ENCODE measurements at regions not wholly inside any gene's neighbourhood (a gene's known extent, or its start where the extent isn't known, plus 50 kb on each side); places are given as distances from the start of the nearest gene placed in this dataset.

GRCh38 chr15:95606551-95606950 is 723.9 kb upstream of the NR2F2 start:
- Histone ChIP-seq H3K4me1 (ENCODE audit: insufficient read depth, low read length) (no peaks in the 10 kb centered on the region; the same call in 1 of the 2 replicates), H3K36me3 (ENCODE audit: insufficient read depth, low read depth, low read length) (no peaks in the 10 kb centered on the region), H3K9me3 (ENCODE audit: insufficient read depth, low read depth, low read length) (no peaks in the 10 kb centered on the region), H3K9ac (ENCODE audit: low read depth, low read length) (no peak overlapping the region), H3K4me3 (ENCODE audit: low read length) (no peak overlapping the region), H3K27ac (ENCODE audit: low read length) (no peak overlapping the region), H3K27me3 (ENCODE audit: insufficient read depth, low read length) (no peaks in the 10 kb centered on the region)

GRCh38 chr15:95608371-95608770 is 722.1 kb upstream of the NR2F2 start:
- Histone ChIP-seq H3K9ac (ENCODE audit: low read depth, low read length) (no peak overlapping the region), H3K9me3 (ENCODE audit: insufficient read depth, low read depth, low read length) (no peaks in the 10 kb centered on the region), H3K27ac (ENCODE audit: low read length) (no peak overlapping the region), H3K36me3 (ENCODE audit: insufficient read depth, low read depth, low read length) (no peaks in the 10 kb centered on the region), H3K4me3 (ENCODE audit: low read length) (no peak overlapping the region), H3K4me1 (ENCODE audit: insufficient read depth, low read length) (no peaks in the 10 kb centered on the region; the same call in 1 of the 2 replicates), H3K27me3 (ENCODE audit: insufficient read depth, low read length) (no peaks in the 10 kb centered on the region)

GRCh38 chr15:95609096-95609495 is 721.4 kb upstream of the NR2F2 start:
- Histone ChIP-seq H3K4me1 (ENCODE audit: insufficient read depth, low read length) (no peaks in the 10 kb centered on the region), H3K9me3 (ENCODE audit: insufficient read depth, low read depth, low read length) (no peaks in the 10 kb centered on the region), H3K9ac (ENCODE audit: low read depth, low read length) (no peak overlapping the region), H3K36me3 (ENCODE audit: insufficient read depth, low read depth, low read length) (no peaks in the 10 kb centered on the region), H3K4me3 (ENCODE audit: low read length) (no peak overlapping the region), H3K27ac (ENCODE audit: low read length) (no peak overlapping the region), H3K27me3 (ENCODE audit: insufficient read depth, low read length) (no peaks in the 10 kb centered on the region)

GRCh38 chr15:95610945-95611344 is 719.6 kb upstream of the NR2F2 start:
- no peak overlapping the region for H3K9ac ChIP-seq (ENCODE audit: low read depth, low read length)
- no peaks in the 10 kb centered on the region for H3K4me1 ChIP-seq (ENCODE audit: insufficient read depth, low read length)
- H3K9me3 ChIP-seq (ENCODE audit: insufficient read depth, low read depth, low read length): no peaks in the 10 kb centered on the region
- H3K36me3 ChIP-seq (ENCODE audit: insufficient read depth, low read depth, low read length): no peaks in the 10 kb centered on the region
- H3K27ac ChIP-seq (ENCODE audit: low read length): no peak overlapping the region
- H3K27me3 ChIP-seq (ENCODE audit: insufficient read depth, low read length): no peaks in the 10 kb centered on the region
- H3K4me3 ChIP-seq (ENCODE audit: low read length): no peak overlapping the region

GRCh38 chr15:95615436-95615835 is 715.1 kb upstream of the NR2F2 start:
- no peak overlapping the region for H3K27ac ChIP-seq (ENCODE audit: low read length)
- no peak overlapping the region for H3K4me3 ChIP-seq (ENCODE audit: low read length)
- no peaks in the 10 kb centered on the region for H3K27me3 ChIP-seq (ENCODE audit: insufficient read depth, low read length)
- H3K9me3 ChIP-seq (ENCODE audit: insufficient read depth, low read depth, low read length): no peaks in the 10 kb centered on the region
- H3K36me3 ChIP-seq (ENCODE audit: insufficient read depth, low read depth, low read length): no peaks in the 10 kb centered on the region
- H3K9ac ChIP-seq (ENCODE audit: low read depth, low read length): no peak overlapping the region
- no peaks in the 10 kb centered on the region for H3K4me1 ChIP-seq (ENCODE audit: insufficient read depth, low read length)

- no peak overlapping the region for H3K4me3 ChIP-seq (ENCODE audit: low read length)
- H3K27ac ChIP-seq (ENCODE audit: low read length): no peak overlapping the region
Observed at GRCh38 chr15:95616306-95616705, 714.2 kb upstream of the NR2F2 start.

GRCh38 chr15:95620934-95621579 is 709.4 kb upstream of the NR2F2 start:
- H3K27me3 ChIP-seq (ENCODE audit: insufficient read depth, low read length): no peaks in the 10 kb centered on the region
- H3K27ac ChIP-seq (ENCODE audit: low read length): no peak overlapping the region
- H3K4me1 ChIP-seq (ENCODE audit: insufficient read depth, low read length): no peaks in the 10 kb centered on the region
- H3K9me3 ChIP-seq (ENCODE audit: insufficient read depth, low read depth, low read length): no peaks in the 10 kb centered on the region
- H3K9ac ChIP-seq (ENCODE audit: low read depth, low read length): no peak overlapping the region
- H3K4me3 ChIP-seq (ENCODE audit: low read length): no peak overlapping the region
- no peaks in the 10 kb centered on the region for H3K36me3 ChIP-seq (ENCODE audit: insufficient read depth, low read depth, low read length)

More at GRCh38 chr15:95616306-95616705, 714.2 kb upstream of the NR2F2 start:
- H3K9me3 ChIP-seq (ENCODE audit: insufficient read depth, low read depth, low read length): no peaks in the 10 kb centered on the region
- no peak overlapping the region for H3K9ac ChIP-seq (ENCODE audit: low read depth, low read length)
- no peaks in the 10 kb centered on the region for H3K36me3 ChIP-seq (ENCODE audit: insufficient read depth, low read depth, low read length)
- H3K27me3 ChIP-seq (ENCODE audit: insufficient read depth, low read length): no peaks in the 10 kb centered on the region
- H3K4me1 ChIP-seq (ENCODE audit: insufficient read depth, low read length): no peaks in the 10 kb centered on the region

GRCh38 chr15:95622843-95623242 is 707.7 kb upstream of the NR2F2 start:
- Histone ChIP-seq H3K36me3 (ENCODE audit: insufficient read depth, low read depth, low read length) (no peaks in the 10 kb centered on the region), H3K4me3 (ENCODE audit: low read length) (no peak overlapping the region), H3K9me3 (ENCODE audit: insufficient read depth, low read depth, low read length) (no peaks in the 10 kb centered on the region), H3K9ac (ENCODE audit: low read depth, low read length) (no peak overlapping the region), H3K4me1 (ENCODE audit: insufficient read depth, low read length) (peaks cover 6% of the 10 kb centered on the region; the same call in 1 of the 2 replicates), H3K27ac (ENCODE audit: low read length) (no peak overlapping the region), H3K27me3 (ENCODE audit: insufficient read depth, low read length) (no peaks in the 10 kb centered on the region)

- Histone ChIP-seq H3K27me3 (ENCODE audit: insufficient read depth, low read length) (no peaks in the 10 kb centered on the region), H3K27ac (ENCODE audit: low read length) (no peak overlapping the region), H3K9ac (ENCODE audit: low read depth, low read length) (no peak overlapping the region), H3K4me1 (ENCODE audit: insufficient read depth, low read length) (peaks cover 6% of the 10 kb centered on the region; the same call in 1 of the 2 replicates), H3K4me3 (ENCODE audit: low read length) (no peak overlapping the region), H3K36me3 (ENCODE audit: insufficient read depth, low read depth, low read length) (no peaks in the 10 kb centered on the region), H3K9me3 (ENCODE audit: insufficient read depth, low read depth, low read length) (no peaks in the 10 kb centered on the region)
Observed at GRCh38 chr15:95624100-95624499, 706.4 kb upstream of the NR2F2 start.

- no peak overlapping the region for H3K4me3 ChIP-seq (ENCODE audit: low read length)
- no peaks in the 10 kb centered on the region for H3K9me3 ChIP-seq (ENCODE audit: insufficient read depth, low read depth, low read length)
- no peaks in the 10 kb centered on the region for H3K36me3 ChIP-seq (ENCODE audit: insufficient read depth, low read depth, low read length)
- H3K9ac ChIP-seq (ENCODE audit: low read depth, low read length): no peak overlapping the region
- no peak overlapping the region for H3K27ac ChIP-seq (ENCODE audit: low read length)
- H3K4me1 ChIP-seq (ENCODE audit: insufficient read depth, low read length): peaks cover 6% of the 10 kb centered on the region; the same call in 1 of the 2 replicates
- H3K27me3 ChIP-seq (ENCODE audit: insufficient read depth, low read length): no peaks in the 10 kb centered on the region
Observed at GRCh38 chr15:95624616-95625361, 705.7 kb upstream of the NR2F2 start.

GRCh38 chr15:95626501-95627361 is 703.8 kb upstream of the NR2F2 start:
- Histone ChIP-seq H3K36me3 (ENCODE audit: insufficient read depth, low read depth, low read length) (no peaks in the 10 kb centered on the region), H3K9ac (ENCODE audit: low read depth, low read length) (no peak overlapping the region), H3K9me3 (ENCODE audit: insufficient read depth, low read depth, low read length) (no peaks in the 10 kb centered on the region), H3K4me1 (ENCODE audit: insufficient read depth, low read length) (peaks cover 6% of the 10 kb centered on the region; the same call in 1 of the 2 replicates), H3K27me3 (ENCODE audit: insufficient read depth, low read length) (no peaks in the 10 kb centered on the region), H3K27ac (ENCODE audit: low read length) (no peak overlapping the region), H3K4me3 (ENCODE audit: low read length) (no peak overlapping the region)

All from iPS-20b (cell line).